Body of pancreas (tissue), 4 donors: ENCODE measurements at regions not wholly inside any gene's neighbourhood (a gene's known extent, or its start where the extent isn't known, plus 50 kb on each side); places are given as distances from the start of the nearest gene placed in this dataset.

Experiments
- CTCF ChIP-seq, 7 experiments: fragments of 450-650 bp in 4 of 7; fragments of 200-600 bp in 3 of 7; sonication (generic) in 3 of 7; IDR thresholded peaks; one replicate each; pipeline ENCODE4 v1.5.1; 2016 to 2019; ENCODE audit warnings: antibody characterized with exemption in 7 of 7
- POLR2A ChIP-seq, 3 donors: fragments of 450-650 bp; IDR thresholded peaks; one replicate each; pipeline ENCODE4 v1.6.1; 2016; ENCODE audit warnings: antibody characterized with exemption in 3 of 3, mild to moderate bottlenecking in 2 of 3

GRCh38 chr9:108392877-108393276 lies 462.9 kb downstream of the ACTL7B start:
- TF ChIP-seq CTCF (IDR thresholded peaks at IDR 0.05) (no peak), POLR2A (IDR thresholded peaks at IDR 0.05) (no peak)
